ENCODE measurements at regions not wholly inside any gene's neighbourhood (a gene's known extent, or its start where the extent isn't known, plus 50 kb on each side); places are given as distances from the start of the nearest gene placed in this dataset.

- TF ChIP-seq CTCF (IDR thresholded peaks at IDR 0.05) = no peak
- H3K27ac ChIP-seq = no peak overlapping the region
- no peaks in the 10 kb centered on the region for H3K4me1 ChIP-seq
- DNase-seq (no peak), ATAC-seq (no peak)
- 82 to 100% (median 98%) methylated on average over 1 of the region's 1 CpG for WGBS, 3 donors
- H3K27me3 ChIP-seq (ENCODE audit: insufficient read depth in 3 of 3, low read length in 2 of 3) = no peaks in the 10 kb centered on the region
- no peaks in the 10 kb centered on the region for H3K9me3 ChIP-seq
- H3K36me3 ChIP-seq (ENCODE audit: insufficient read depth in 1 of 2, low read depth in 1 of 2) = no peaks in the 10 kb centered on the region
- intact Hi-C loops (cut with DNase I) = no loop called here
- H3K4me3 ChIP-seq = no peak overlapping the region
Observed at GRCh38 chr6:142534076-142534475, 232.3 kb downstream of the ADGRG6 start.

DNA sequence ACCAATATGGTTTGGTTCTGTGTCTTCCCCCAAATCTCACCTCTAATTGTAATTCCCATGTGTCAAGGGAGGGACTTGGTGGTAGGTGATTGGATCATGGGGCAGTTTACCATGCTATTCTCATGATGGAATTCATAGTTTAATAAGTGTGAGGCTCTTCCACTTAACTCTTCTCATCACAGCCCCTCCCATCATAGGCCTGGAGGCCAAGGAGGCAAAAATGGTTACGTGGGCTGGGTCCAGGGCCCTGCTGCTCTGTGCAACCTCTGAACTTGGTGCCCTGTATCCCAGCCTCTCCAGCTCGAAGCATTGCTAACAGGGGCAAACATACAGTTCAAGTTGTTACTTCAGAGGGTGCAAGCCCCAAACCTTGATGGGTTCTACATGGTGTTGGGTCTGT lies 232.7 kb downstream of the ADGRG6 start:
- no peak for ATAC-seq
- TF ChIP-seq CTCF (IDR thresholded peaks at IDR 0.05) = no peak
- H3K27me3 ChIP-seq (ENCODE audit: insufficient read depth in 3 of 3, low read length in 2 of 3) = no peaks in the 10 kb centered on the region
- H3K4me3 ChIP-seq = no peak overlapping the region
- H3K27ac ChIP-seq = no peak overlapping the region
- 57 to 58% (median 58%) methylated on average over 2 of the region's 2 CpGs for WGBS, 3 donors
- H3K36me3 ChIP-seq (ENCODE audit: insufficient read depth in 1 of 2, low read depth in 1 of 2) = no peaks in the 10 kb centered on the region
- no peak for DNase-seq
- intact Hi-C loops (cut with DNase I) = no loop called here
- H3K9me3 ChIP-seq = no peaks in the 10 kb centered on the region
- no peaks in the 10 kb centered on the region for H3K4me1 ChIP-seq

- H3K4me3 ChIP-seq = no peak overlapping the region
- no peak for ATAC-seq
- H3K9me3 ChIP-seq = no peaks in the 10 kb centered on the region
- TF ChIP-seq CTCF (IDR thresholded peaks at IDR 0.05) = peak; percentile 9
- 75 to 78% (median 75%) methylated on average over 11 of the region's 11 CpGs for WGBS, 3 donors
- H3K4me1 ChIP-seq = no peaks in the 10 kb centered on the region
- H3K27ac ChIP-seq = no peak overlapping the region
- no peak for DNase-seq
- no peaks in the 10 kb centered on the region for H3K36me3 ChIP-seq (ENCODE audit: insufficient read depth in 1 of 2, low read depth in 1 of 2)
- H3K27me3 ChIP-seq (ENCODE audit: insufficient read depth in 3 of 3, low read length in 2 of 3) = no peaks in the 10 kb centered on the region
- intact Hi-C loops (cut with DNase I) = no loop called here
Observed at GRCh38 chr6:142537612-142538478, 236.0 kb downstream of the ADGRG6 start.

DNA sequence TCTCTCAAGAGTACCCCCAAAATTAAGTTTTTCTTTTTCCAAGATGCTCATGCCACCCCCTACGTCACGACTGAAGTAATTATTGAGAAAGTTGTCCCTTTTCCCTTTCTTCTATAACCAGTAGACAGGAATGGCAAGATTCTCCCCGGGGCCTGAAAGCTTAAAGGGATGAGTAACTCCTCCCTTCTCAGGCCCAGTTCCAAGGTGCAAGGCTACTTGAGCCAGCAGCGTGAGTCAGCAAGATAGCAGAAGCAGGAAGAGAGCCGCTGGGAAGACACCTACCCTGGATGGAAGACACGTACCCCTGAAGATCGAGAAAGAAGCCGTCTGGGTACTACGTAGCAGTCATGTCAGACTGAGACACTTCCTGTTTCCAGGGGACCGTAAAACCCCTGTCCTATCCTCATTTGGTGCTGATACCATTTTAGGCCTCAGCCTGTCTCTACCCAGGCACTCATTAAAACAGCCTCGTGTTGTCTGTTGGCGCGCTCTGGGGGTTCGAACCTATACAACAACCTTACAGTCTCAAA lies 241.0 kb downstream of the ADGRG6 start:
- no peak overlapping the region for H3K4me3 ChIP-seq
- no peaks in the 10 kb centered on the region for H3K27me3 ChIP-seq (ENCODE audit: insufficient read depth in 3 of 3, low read length in 2 of 3)
- no peaks in the 10 kb centered on the region for H3K4me1 ChIP-seq
- H3K27ac ChIP-seq = no peak overlapping the region
- DNase-seq (peak; percentile 54 to 55), ATAC-seq (no peak)
- intact Hi-C loops (cut with DNase I) = no loop called here
- WGBS, 3 donors = 78 to 86% (median 83%) methylated on average over 14 of the region's 14 CpGs
- H3K36me3 ChIP-seq (ENCODE audit: insufficient read depth in 1 of 2, low read depth in 1 of 2) = no peaks in the 10 kb centered on the region
- no peaks in the 10 kb centered on the region for H3K9me3 ChIP-seq
- no peak for TF ChIP-seq CTCF (IDR thresholded peaks at IDR 0.05)

Data from psoas muscle (tissue), 7 donors.